ENCODE measurements at regions not wholly inside any gene's neighbourhood (a gene's known extent, or its start where the extent isn't known, plus 50 kb on each side); places are given as distances from the start of the nearest gene placed in this dataset.
"Not testable (repeated sequence)": the region's sequence is repeated elsewhere in the genome, so short reads cannot be mapped to it uniquely, and the experiment has no call there.

- DNase-seq = no peak
Observed at GRCh38 chr9:100819980-100820379, 208.5 kb upstream of the PLPPR1 start.

DNA sequence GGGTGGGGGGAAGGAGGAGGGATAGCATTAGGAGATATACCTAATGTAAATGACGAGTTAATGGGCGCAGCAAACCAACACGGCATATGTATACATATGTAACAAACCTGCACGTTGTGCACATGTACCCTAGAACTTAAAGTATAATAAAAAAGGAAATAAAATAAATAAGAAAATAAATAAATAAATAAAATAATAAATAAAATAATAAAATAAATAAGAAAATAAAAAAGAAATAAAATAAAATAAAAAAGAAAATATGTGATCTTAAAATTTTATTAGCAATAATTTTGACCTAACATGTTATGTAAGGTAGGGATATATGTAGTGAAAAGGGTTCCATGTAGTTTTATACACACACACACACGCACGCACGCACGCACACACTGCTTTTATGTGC is 195.5 kb upstream of the PLPPR1 start:
- not testable (repeated sequence) for DNase-seq

DNA sequence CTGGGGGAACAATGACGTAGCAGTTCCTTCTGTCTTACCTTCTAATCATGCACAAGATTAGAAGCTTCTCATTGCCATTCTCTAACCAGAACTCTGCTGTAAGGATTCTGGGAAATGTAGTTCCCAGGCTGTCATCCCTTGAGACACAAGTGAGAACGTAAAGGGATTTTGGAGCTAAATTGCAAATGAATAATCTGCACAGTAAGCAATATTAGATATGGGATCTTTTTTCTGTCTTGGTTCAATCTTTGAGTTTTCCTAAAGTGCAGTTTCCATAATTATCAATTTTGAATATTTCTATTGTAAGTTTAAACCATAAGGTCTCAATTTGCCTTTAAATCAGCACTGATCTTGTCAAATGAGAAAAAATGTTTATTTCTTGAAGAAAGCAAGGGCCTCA is 189.7 kb upstream of the PLPPR1 start:
- no peak for DNase-seq

GRCh38 chr9:100848726-100849125 is 179.8 kb upstream of the PLPPR1 start:
- DNase-seq = no peak

DNA sequence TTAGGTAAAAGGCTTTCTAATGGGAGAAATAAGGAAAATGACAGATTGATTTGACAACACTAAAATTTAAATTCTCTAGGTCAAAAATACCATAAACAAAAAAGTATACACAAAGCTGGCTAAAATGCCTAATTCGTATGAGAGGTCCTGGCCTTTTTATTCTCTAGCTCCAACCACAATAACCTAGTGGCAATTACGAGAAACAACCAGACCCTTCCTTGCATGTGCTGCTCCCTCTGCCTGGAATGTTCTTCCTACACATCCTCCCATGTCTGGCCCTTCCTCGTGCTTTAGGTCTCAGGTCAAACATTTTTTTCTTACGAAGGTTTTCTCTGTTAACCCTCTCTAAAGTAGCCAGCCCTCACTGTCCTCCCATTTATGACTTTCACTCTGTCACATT is 176.4 kb upstream of the PLPPR1 start:
- no peak for DNase-seq

DNA sequence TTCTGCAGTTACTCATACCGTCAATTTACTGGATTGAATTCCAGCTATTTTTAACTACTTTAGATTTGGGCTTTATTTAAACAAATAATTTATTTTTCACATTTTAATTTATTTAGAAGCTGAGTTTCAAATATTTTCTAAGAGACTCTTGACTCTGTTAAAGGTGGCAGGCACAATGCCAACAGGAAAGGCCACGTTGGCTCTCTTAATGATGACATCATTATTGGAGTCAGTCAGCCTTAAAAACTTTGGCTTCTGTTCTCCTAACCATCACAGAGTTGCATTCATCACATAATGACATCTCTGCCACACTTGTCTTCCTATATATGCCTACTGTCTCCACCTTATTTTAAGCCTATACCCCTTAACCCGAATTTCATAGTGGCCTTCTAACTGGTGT is 172.3 kb upstream of the PLPPR1 start:
- DNase-seq = no peak

- no peak for DNase-seq
Observed at GRCh38 chr9:100865111-100865510, 163.4 kb upstream of the PLPPR1 start.

DNA sequence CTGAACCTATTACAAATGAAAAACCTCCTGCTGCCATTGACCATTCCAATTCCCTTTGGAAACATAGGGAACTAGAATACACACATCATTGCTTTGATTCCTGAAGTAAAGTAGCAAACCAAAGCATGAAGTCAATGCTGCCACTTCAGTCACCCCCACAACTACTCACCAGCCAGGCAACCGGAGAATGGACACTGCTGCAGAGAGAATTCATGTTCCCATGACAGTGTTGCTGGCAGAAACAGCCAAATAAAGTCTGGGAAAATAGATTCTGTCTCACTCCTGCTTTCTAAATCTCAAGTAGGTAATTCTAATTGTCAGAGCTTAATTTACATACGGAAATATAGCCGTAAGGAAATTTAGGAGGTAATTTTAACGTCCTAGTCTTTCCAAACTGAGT is 162.9 kb upstream of the PLPPR1 start:
- DNase-seq = no peak

- no peak for DNase-seq
Observed at GRCh38 chr9:100869326-100869725, 159.2 kb upstream of the PLPPR1 start.

- DNase-seq = no peak
Observed at GRCh38 chr9:100879884-100880283, 148.6 kb upstream of the PLPPR1 start.

- no peak for DNase-seq
Observed at GRCh38 chr9:100880284-100880683, 148.2 kb upstream of the PLPPR1 start.

GRCh38 chr9:100884518-100884917 is 144.0 kb upstream of the PLPPR1 start:
- no peak for DNase-seq

DNA sequence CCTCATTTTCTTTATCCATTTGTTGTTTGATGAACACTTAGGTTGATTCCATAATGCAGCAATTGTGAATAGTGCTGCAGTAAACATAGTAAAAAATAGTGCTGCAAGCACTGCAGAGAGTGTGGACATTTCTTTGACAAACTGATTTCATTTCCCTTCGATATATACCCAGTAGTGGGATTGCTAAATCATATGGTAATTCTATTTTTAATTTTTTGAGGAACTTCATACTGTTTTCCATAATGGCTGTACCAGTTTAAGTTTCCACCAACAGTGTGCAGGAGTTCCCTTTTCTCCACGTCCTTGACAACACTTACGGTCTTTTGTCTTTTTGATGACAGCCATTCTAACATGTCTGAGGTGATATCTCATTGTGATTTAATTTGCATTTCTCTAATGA is 138.2 kb upstream of the PLPPR1 start:
- DNase-seq = no peak

DNA sequence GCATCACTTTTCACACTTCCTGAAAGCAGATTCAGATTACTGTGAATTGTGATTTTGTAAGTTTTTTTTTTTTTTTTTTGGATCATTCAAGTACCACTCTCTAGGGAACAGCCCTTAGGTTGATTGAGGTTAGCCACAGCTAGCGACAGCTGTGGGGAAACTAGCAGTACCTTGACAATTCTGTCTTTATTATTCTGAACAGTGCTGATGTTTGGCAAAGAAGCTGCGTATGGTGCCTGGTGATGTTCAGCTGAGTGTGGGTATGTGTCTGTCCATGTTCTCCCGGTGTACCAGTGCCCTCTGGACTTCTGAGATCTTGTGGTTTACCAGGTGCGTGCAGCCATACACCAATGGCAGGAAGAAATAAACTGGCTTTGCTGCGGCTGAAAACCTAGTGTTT is 117.3 kb upstream of the PLPPR1 start:
- DNase-seq = no peak

DNA sequence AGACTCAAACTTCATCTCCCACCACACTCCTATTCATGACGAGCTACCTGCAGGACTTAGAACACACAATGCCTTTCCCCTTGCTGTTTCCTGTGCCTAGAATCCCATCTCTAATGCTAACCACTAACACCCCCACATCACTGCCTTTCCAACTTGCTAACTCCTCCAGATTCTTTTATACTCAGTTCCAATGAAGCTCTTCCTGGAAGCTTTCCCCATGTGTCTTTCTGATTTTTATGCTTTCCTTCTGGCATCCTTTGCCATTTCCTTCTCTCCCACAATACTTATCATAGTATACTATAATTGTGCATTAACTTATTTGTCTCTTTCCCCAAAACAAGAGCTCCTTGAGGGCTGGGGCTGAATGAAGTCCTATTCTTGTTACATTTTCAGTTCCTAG is 115.3 kb upstream of the PLPPR1 start:
- no peak for DNase-seq

GRCh38 chr9:100914266-100914665 is 114.3 kb upstream of the PLPPR1 start:
- DNase-seq = no peak

DNA sequence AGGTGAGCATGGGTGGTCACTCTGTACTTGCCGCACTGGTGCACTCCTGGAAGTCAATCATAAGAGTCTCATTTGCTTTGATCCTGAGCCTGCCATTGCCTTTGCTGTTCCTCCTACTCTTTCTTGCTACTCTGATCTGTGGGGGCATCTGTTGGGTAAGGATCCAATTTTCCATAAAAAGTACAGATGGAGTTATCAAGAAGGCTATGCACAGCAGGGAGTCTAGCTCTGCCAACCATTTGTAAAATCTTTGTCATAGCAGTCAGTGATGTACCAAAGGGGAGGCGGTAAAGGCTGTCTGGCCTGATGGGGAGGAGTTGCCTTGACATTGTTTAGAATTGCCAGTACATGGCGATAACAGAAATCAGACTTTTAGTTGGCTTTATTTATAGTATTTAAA is 109.0 kb upstream of the PLPPR1 start:
- no peak for DNase-seq

- DNase-seq = no peak
Observed at GRCh38 chr9:100926366-100926765, 102.2 kb upstream of the PLPPR1 start.

DNA sequence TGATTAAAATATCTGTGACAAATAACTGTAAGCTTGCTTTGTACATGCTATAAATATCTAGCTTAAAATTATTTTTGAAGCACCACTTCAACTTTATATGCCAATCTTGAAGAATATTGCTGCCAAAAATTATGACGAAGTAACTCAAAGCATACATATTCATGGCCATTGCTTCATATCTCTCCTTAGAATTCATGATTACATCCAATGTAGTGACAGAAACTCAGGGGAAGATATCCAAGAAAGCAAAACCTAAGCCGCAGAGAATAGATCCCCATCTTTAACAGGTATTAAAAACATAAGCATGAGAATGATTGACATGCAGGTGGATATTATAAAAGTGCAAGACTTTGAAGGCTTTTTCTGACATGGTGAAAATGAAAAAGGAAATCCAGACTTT is 100.8 kb upstream of the PLPPR1 start:
- DNase-seq = no peak

- no peak for DNase-seq
Observed at GRCh38 chr9:100933656-100934055, 94.9 kb upstream of the PLPPR1 start.

DNA sequence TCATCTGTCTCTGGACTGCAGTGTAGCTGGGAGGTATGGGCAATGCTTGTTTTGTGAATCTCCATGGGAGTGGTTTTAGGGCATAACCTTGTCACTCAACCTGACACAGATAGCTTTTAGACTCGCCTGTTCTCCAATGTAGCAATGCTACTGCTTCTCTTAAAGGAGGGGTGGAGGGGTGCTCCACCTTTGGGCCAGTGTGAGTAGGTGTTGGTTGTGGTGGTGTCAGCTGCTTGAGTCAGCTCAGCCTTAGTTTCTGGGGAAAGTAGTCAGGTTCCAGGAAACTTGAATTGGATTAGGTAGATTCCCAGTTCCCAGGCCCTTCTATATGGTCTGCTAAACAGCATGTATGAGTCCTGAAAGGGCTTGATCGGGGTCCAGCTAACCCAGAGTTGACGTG is 91.1 kb upstream of the PLPPR1 start:
- no peak for DNase-seq

GRCh38 chr9:100938507-100938906 is 90.0 kb upstream of the PLPPR1 start:
- no peak for DNase-seq

- no peak for DNase-seq
Observed at GRCh38 chr9:100939636-100940035, 88.9 kb upstream of the PLPPR1 start.

- DNase-seq = no peak
Observed at GRCh38 chr9:100959226-100959625, 69.3 kb upstream of the PLPPR1 start.

All from activated CD8-positive, alpha-beta memory T cell treated with anti-CD3 and anti-CD28 coated beads, Interleukin-2, amount 50 U/mL, for 4 hours (primary cell).